DMS114 treated with DMSO at 0.1 percent for 48 hours (cell line): ENCODE measurements at regions not wholly inside any gene's neighbourhood (a gene's known extent, or its start where the extent isn't known, plus 50 kb on each side); places are given as distances from the start of the nearest gene placed in this dataset.

ENCODE experiments used
- DNase-seq: peaks from one replicate; lab custom pipeline; 2025; ENCODE audit not compliant: unreplicated experiment; lab: John Stamatoyannopoulos, UW

- DNase-seq = no peak
Observed at GRCh38 chr13:73765651-73766384, 368.4 kb downstream of the KLF12 start.

GRCh38 chr13:73759434-73759833 lies 374.8 kb downstream of the KLF12 start:
- DNase-seq = no peak

- no peak for DNase-seq
Observed at GRCh38 chr13:73757481-73758233, 376.5 kb downstream of the KLF12 start.

- DNase-seq = peak; percentile 22
Observed at GRCh38 chr13:73754727-73755292, 379.4 kb downstream of the KLF12 start.

- no peak for DNase-seq
Observed at GRCh38 chr13:73754241-73754640, 380.0 kb downstream of the KLF12 start.

- no peak for DNase-seq
Observed at GRCh38 chr13:73751290-73751689, 382.9 kb downstream of the KLF12 start.

- no peak for DNase-seq
Observed at GRCh38 chr13:73748404-73748803, 385.8 kb downstream of the KLF12 start.

- no peak for DNase-seq
Observed at GRCh38 chr13:73745190-73745589, 389.0 kb downstream of the KLF12 start.

GRCh38 chr13:73742982-73743381 lies 391.2 kb downstream of the KLF12 start:
- DNase-seq = no peak

- DNase-seq = no peak
Observed at GRCh38 chr13:73741742-73742141, 392.5 kb downstream of the KLF12 start.

GRCh38 chr13:73741111-73741510 lies 393.1 kb downstream of the KLF12 start:
- no peak for DNase-seq

GRCh38 chr13:73740666-73741065 lies 393.5 kb downstream of the KLF12 start:
- no peak for DNase-seq

GRCh38 chr13:73739394-73739793 lies 394.8 kb downstream of the KLF12 start:
- no peak for DNase-seq

- DNase-seq = no peak
Observed at GRCh38 chr13:73738626-73739025, 395.6 kb downstream of the KLF12 start.

GRCh38 chr13:73737214-73737613 lies 397.0 kb downstream of the KLF12 start:
- DNase-seq = no peak

- no peak for DNase-seq
Observed at GRCh38 chr13:73733706-73734105, 400.5 kb downstream of the KLF12 start.

GRCh38 chr13:73732350-73732749 lies 401.9 kb downstream of the KLF12 start:
- DNase-seq = no peak

GRCh38 chr13:73731564-73731963 lies 402.6 kb downstream of the KLF12 start:
- no peak for DNase-seq

GRCh38 chr13:73730014-73730413 lies 404.2 kb downstream of the KLF12 start:
- no peak for DNase-seq

- DNase-seq = no peak
Observed at GRCh38 chr13:73729046-73729445, 405.2 kb downstream of the KLF12 start.

- no peak for DNase-seq
Observed at GRCh38 chr13:73722120-73722519, 412.1 kb downstream of the KLF12 start.

GRCh38 chr13:73721571-73721970 lies 412.6 kb downstream of the KLF12 start:
- DNase-seq = no peak
